ENCODE measurements at regions not wholly inside any gene's neighbourhood (a gene's known extent, or its start where the extent isn't known, plus 50 kb on each side); places are given as distances from the start of the nearest gene placed in this dataset.

- TF ChIP-seq, protein P1, sequence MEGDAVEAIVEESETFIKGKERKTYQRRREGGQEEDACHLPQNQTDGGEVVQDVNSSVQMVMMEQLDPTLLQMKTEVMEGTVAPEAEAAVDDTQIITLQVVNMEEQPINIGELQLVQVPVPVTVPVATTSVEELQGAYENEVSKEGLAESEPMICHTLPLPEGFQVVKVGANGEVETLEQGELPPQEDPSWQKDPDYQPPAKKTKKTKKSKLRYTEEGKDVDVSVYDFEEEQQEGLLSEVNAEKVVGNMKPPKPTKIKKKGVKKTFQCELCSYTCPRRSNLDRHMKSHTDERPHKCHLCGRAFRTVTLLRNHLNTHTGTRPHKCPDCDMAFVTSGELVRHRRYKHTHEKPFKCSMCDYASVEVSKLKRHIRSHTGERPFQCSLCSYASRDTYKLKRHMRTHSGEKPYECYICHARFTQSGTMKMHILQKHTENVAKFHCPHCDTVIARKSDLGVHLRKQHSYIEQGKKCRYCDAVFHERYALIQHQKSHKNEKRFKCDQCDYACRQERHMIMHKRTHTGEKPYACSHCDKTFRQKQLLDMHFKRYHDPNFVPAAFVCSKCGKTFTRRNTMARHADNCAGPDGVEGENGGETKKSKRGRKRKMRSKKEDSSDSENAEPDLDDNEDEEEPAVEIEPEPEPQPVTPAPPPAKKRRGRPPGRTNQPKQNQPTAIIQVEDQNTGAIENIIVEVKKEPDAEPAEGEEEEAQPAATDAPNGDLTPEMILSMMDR (IDR thresholded peaks at IDR 0.05) = no peak
- TF ChIP-seq POLR2A (IDR thresholded peaks at IDR 0.05) = no peak
Observed at GRCh38 chr18:22046473-22046872, 122.9 kb upstream of the GATA6 start.
